Ectodermal cell (in vitro differentiated cells): ENCODE measurements at regions not wholly inside any gene's neighbourhood (a gene's known extent, or its start where the extent isn't known, plus 50 kb on each side); places are given as distances from the start of the nearest gene placed in this dataset.

Experiments used
- H3K27ac ChIP-seq: 2 replicates; pipeline ENCODE4 v1.7.0; 2013; ENCODE audit warnings: mild to moderate bottlenecking, low read depth, low read length; ENCODE audit not compliant: insufficient read depth, poor library complexity, severe bottlenecking
- H3K27me3 ChIP-seq: 2 replicates; pipeline ENCODE4 v1.7.0; 2013; ENCODE audit warnings: mild to moderate bottlenecking, low read length; ENCODE audit not compliant: insufficient read depth, control insufficient read depth, poor library complexity, severe bottlenecking
- H3K36me3 ChIP-seq: one replicate; pipeline ENCODE4 v1.7.0; 2013; ENCODE audit warnings: low read length; ENCODE audit not compliant: control insufficient read depth, insufficient read depth
- H3K4me1 ChIP-seq: one replicate; pipeline ENCODE4 v1.7.0; 2013; ENCODE audit warnings: low read length; ENCODE audit not compliant: control insufficient read depth, insufficient read depth
- H3K4me3 ChIP-seq: 2 replicates; pipeline ENCODE4 v1.7.0; 2013; ENCODE audit warnings: low read depth, low read length, control low read depth; ENCODE audit not compliant: insufficient read depth
- H3K9me3 ChIP-seq: 2 replicates; pipeline ENCODE4 v1.7.0; 2013; ENCODE audit warnings: mild to moderate bottlenecking, low read length, moderate library complexity; ENCODE audit not compliant: control insufficient read depth
- WGBS, 2 experiments: methylation state at CpG; one replicate each; pipeline ENCODE4 v1.1.7; 2013; ENCODE audit warnings: missing lambda C conversion rate in 2 of 2; 5-methylcytosine and 5-hydroxymethylcytosine counted together

DNA sequence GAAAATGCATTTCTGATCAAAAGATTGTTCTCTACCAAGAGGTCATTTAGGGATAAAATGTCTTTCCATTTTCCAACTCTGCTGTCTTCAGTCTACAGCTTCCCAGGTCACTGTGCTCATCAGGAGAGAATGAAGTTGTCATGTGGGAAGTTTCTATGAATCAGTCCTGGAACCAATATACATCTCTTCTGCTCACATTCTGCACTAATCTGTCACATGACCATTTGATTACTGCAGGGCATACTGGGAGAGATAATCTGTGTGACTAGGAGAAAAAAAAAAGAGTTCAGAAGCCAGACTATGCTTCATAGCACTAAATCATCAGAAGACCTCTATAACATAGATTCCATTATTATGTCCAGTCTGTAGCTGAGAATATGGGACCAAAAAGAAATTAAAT is 611.5 kb downstream of the KCNA4 start:
- Histone ChIP-seq H3K4me1 (no peaks in the 10 kb centered on the region), H3K27me3 (no peaks in the 10 kb centered on the region), H3K36me3 (no peaks in the 10 kb centered on the region), H3K9me3 (no peaks in the 10 kb centered on the region), H3K4me3 (no peak overlapping the region), H3K27ac (no peak overlapping the region)

DNA sequence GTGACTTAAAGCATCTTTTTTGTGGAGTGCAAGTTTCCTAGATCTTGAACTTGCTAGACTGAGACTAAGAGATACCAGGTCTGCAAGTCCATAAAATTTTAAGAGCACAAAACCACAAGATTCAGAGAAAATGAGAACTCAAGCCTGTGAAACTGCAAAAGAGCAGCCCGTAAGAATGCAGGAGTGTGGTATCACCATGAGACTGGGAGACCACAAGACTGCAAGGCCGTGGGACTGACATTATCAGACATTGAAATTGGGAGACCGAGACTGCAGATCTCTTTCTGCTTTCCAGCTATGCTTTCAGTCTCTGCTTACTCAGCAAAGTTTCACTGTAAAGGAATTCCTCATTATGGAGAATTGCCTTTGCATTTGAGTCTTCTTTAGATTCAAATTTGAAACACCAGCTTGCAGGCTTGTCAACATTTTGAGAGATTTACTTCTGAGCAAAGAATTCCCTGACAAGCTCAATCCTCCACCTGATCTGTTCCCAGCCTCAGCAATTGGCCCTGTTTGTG is 621.2 kb downstream of the KCNA4 start:
- WGBS, 2 experiments: 84 to 88% methylated on average over 3 of the region's 3 CpGs

DNA sequence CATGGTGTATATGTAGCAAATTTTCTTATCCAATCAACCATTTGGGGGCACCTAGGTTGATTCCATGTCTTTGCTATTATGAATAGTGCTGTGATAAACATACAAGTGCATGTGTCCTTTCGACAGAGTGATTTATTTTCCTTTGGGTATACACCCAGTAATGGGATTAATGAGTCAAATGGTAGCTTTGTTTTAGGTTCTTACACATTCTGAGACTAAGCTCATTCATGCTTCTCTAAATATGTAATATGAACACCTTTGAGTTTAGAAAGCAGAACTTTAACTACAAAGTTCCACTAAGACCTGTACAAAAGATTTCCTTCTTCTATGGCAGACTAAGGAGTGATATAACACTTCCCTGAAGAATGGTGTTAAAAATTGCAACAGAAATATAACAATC is 627.0 kb downstream of the KCNA4 start:
- WGBS, 2 experiments: 89% methylated on average over 1 of the region's 1 CpG

More for the DNA sequence above, 621.2 kb downstream of the KCNA4 start:
- Histone ChIP-seq H3K9me3 (no peaks in the 10 kb centered on the region), H3K36me3 (no peaks in the 10 kb centered on the region), H3K27ac (no peak overlapping the region), H3K27me3 (no peaks in the 10 kb centered on the region), H3K4me3 (no peak overlapping the region), H3K4me1 (no peaks in the 10 kb centered on the region)

GRCh38 chr11:29373725-29374124 is 643.1 kb downstream of the KCNA4 start:
- H3K9me3 ChIP-seq: no peaks in the 10 kb centered on the region
- no peak overlapping the region for H3K4me3 ChIP-seq
- WGBS, 2 experiments: no CpG with 5 or more reads among the region's 1 CpG
- H3K4me1 ChIP-seq: no peaks in the 10 kb centered on the region
- no peaks in the 10 kb centered on the region for H3K36me3 ChIP-seq
- no peaks in the 10 kb centered on the region for H3K27me3 ChIP-seq
- no peak overlapping the region for H3K27ac ChIP-seq

More for the DNA sequence above, 627.0 kb downstream of the KCNA4 start:
- no peaks in the 10 kb centered on the region for H3K36me3 ChIP-seq
- no peak overlapping the region for H3K4me3 ChIP-seq
- no peaks in the 10 kb centered on the region for H3K9me3 ChIP-seq
- no peaks in the 10 kb centered on the region for H3K27me3 ChIP-seq
- H3K27ac ChIP-seq: no peak overlapping the region
- H3K4me1 ChIP-seq: no peaks in the 10 kb centered on the region

DNA sequence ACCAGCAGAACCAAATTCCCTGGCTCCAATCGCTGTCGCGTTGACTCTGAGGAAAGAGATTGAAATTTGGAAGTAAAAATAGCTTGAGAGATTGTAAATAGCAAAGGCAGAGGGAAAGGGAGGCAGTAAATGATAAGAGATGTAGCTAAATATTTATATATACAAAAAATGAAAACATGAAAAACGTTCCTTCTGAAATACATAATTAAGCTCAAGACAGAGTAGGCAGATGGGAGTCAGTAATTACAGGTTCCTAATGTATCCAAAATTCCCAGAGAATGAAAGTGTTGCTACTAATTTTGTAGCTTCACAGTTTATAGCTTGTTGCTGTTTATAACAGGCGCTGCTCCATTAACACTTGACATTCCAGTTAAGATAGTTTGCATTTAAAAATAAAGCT is 648.7 kb downstream of the KCNA4 start:
- Histone ChIP-seq H3K27ac (no peak overlapping the region), H3K27me3 (no peaks in the 10 kb centered on the region), H3K9me3 (no peaks in the 10 kb centered on the region), H3K4me1 (no peaks in the 10 kb centered on the region), H3K4me3 (no peak overlapping the region), H3K36me3 (no peaks in the 10 kb centered on the region)
- WGBS, 2 experiments: 85 to 86% methylated on average over 3 to 5 of the region's 5 CpGs

DNA sequence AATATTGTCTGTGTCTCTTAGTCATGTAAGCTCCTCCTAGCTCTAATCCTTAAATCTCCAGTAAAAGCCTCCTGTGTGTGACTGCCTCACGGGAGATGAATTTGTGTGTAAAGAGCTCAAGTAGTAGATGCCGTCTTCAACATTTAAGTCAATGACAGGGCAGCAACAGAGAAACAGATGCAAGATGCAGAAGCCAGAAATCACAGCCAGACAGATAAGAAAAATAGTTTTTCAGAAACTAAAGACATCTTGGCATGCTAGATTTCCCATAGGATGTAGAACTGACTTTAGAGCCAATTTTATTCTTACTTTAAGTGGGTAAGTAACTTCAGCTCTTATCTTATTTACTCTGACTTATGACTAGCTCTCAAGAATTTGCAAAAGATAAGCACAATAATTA is 652.8 kb downstream of the KCNA4 start:
- H3K27ac ChIP-seq: no peak overlapping the region
- H3K9me3 ChIP-seq: no peaks in the 10 kb centered on the region
- no peaks in the 10 kb centered on the region for H3K27me3 ChIP-seq
- WGBS, 2 experiments: 85 to 87% methylated on average over 2 of the region's 2 CpGs
- no peak overlapping the region for H3K4me3 ChIP-seq
- H3K4me1 ChIP-seq: no peaks in the 10 kb centered on the region
- no peaks in the 10 kb centered on the region for H3K36me3 ChIP-seq

GRCh38 chr11:29361369-29361768 is 655.5 kb downstream of the KCNA4 start:
- H3K27me3 ChIP-seq: no peaks in the 10 kb centered on the region
- no CpG with 5 or more reads among the region's 1 CpG for WGBS, 2 experiments
- no peak overlapping the region for H3K4me3 ChIP-seq
- no peaks in the 10 kb centered on the region for H3K9me3 ChIP-seq
- H3K27ac ChIP-seq: no peak overlapping the region
- H3K4me1 ChIP-seq: no peaks in the 10 kb centered on the region
- no peaks in the 10 kb centered on the region for H3K36me3 ChIP-seq

GRCh38 chr11:29353833-29354232 is 663.0 kb downstream of the KCNA4 start:
- Histone ChIP-seq H3K27ac (no peak overlapping the region), H3K4me3 (no peak overlapping the region), H3K4me1 (peaks cover 3% of the 10 kb centered on the region), H3K9me3 (no peaks in the 10 kb centered on the region), H3K36me3 (no peaks in the 10 kb centered on the region), H3K27me3 (no peaks in the 10 kb centered on the region)
- 67 to 83% methylated on average over 1 of the region's 1 CpG for WGBS, 2 experiments

- Histone ChIP-seq H3K27me3 (no peaks in the 10 kb centered on the region), H3K4me3 (no peak overlapping the region), H3K36me3 (no peaks in the 10 kb centered on the region), H3K4me1 (peaks cover 3% of the 10 kb centered on the region), H3K9me3 (no peaks in the 10 kb centered on the region), H3K27ac (no peak overlapping the region)
- WGBS, 2 experiments: 94 to 95% methylated on average over 3 of the region's 3 CpGs
Measured at GRCh38 chr11:29352273-29352795, 664.5 kb downstream of the KCNA4 start.

DNA sequence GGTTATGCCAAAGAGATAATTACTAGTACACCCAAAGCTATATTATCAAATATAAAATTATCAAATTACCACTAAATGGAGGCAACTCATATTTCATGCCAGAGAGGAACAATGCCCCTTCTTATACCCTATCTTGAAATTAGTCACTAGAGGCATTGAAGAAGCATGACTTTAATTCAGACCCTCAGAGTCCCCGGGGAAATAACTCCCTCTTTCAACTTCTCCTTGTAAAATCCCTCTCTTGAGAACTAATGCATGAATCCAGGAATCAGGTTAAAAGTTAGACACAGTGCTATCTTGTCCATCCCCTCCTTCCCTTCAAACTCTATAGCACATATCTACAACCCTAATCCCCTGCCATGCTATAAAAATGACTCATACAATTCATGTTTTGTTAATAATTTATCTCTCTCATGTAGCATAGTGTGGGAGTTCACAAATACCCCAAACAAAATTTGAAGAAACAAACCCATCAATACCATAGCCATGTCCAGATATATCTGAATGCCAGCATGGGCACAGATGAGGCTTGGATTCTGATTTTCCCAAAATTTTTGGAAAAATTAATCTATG is 665.4 kb downstream of the KCNA4 start:
- H3K27me3 ChIP-seq: no peaks in the 10 kb centered on the region
- no peaks in the 10 kb centered on the region for H3K9me3 ChIP-seq
- no peak overlapping the region for H3K27ac ChIP-seq
- H3K4me1 ChIP-seq: peaks cover 3% of the 10 kb centered on the region
- H3K36me3 ChIP-seq: no peaks in the 10 kb centered on the region
- 85 to 91% methylated on average over 1 of the region's 1 CpG for WGBS, 2 experiments
- H3K4me3 ChIP-seq: no peak overlapping the region
